Fibroblast of the aortic adventitia (primary cell): ENCODE measurements at regions not wholly inside any gene's neighbourhood (a gene's known extent, or its start where the extent isn't known, plus 50 kb on each side); places are given as distances from the start of the nearest gene placed in this dataset.

Source experiments
- DNase-seq: peaks from one replicate; pipeline ENCODE4 v3.0.0-alpha.2; 2010; ENCODE audit warnings: low read depth
- H3K4me3 ChIP-seq: 2 replicates; pipeline ENCODE4 v1.5.1; 2011; ENCODE audit warnings: low read depth, mild to moderate bottlenecking, control low read depth, low read length, moderate library complexity
- CTCF ChIP-seq: IDR thresholded peaks from 2 replicates; pipeline ENCODE4 v1.5.1; 2011; ENCODE audit warnings: mild to moderate bottlenecking, low read length, control low read depth, inconsistent platforms; ENCODE audit not compliant: insufficient read depth

DNA sequence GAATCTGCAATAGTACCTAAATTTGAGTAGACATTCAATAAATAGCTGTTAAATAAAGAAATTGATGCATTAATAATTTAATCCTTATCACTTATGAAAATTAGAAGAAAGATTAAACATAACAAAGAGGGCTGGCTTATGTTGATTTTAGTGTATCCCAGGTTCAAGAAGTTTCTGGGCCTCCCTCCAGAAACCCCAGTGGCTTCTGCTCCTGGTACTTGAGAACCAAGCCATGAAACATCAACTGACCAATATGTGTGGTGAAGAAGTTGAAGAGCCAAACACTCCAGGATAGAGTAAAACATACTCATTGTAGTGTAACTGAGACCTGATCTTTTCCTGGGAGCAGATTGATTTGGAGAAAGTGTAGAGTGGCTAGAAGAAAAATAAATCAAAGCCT is 1465.7 kb upstream of the PIK3C3 start:
- TF ChIP-seq CTCF, result no peak
- no peak for DNase-seq
- H3K4me3 ChIP-seq, result no peak overlapping the region

- TF ChIP-seq CTCF, result no peak
- DNase-seq, result no peak
- no peak overlapping the region for H3K4me3 ChIP-seq
These were observed 1469.7 kb upstream of the PIK3C3 start for GRCh38 chr18:40485318-40485717.

- no peak overlapping the region for H3K4me3 ChIP-seq
- no peak for TF ChIP-seq CTCF
- no peak for DNase-seq
These were observed 1481.6 kb upstream of the PIK3C3 start for GRCh38 chr18:40473221-40474029.

DNA sequence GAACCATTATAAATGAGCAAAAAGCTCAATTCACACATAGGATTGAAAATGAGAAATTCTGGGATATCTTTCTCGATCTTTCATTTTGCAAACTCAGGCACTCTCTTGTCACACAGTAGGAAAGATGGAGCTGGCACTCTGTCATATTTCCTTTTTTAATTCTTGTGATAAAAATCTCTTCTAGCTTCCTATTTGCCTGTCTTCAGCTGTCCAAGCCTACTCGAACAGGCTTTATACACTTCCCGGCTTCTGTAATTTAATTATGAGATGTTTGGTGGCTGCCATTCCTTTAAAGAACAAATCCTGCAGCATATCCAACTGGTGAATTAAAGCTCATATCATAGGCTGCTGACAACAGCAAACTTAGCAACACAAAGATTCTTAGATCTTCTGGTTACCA is 1484.3 kb upstream of the PIK3C3 start:
- no peak for DNase-seq
- no peak overlapping the region for H3K4me3 ChIP-seq
- TF ChIP-seq CTCF, result no peak

- no peak for TF ChIP-seq CTCF
- no peak overlapping the region for H3K4me3 ChIP-seq
- no peak for DNase-seq
These were observed 1485.2 kb upstream of the PIK3C3 start for GRCh38 chr18:40469851-40470250.

- DNase-seq, result no peak
- H3K4me3 ChIP-seq, result no peak overlapping the region
- no peak for TF ChIP-seq CTCF
These were observed 1485.7 kb upstream of the PIK3C3 start for GRCh38 chr18:40469316-40469715.

- TF ChIP-seq CTCF, result no peak
- no peak for DNase-seq
- no peak overlapping the region for H3K4me3 ChIP-seq
These were observed 1491.0 kb upstream of the PIK3C3 start for GRCh38 chr18:40464032-40464431.
